Thymus (tissue), 11 donors: ENCODE measurements at regions not wholly inside any gene's neighbourhood (a gene's known extent, or its start where the extent isn't known, plus 50 kb on each side); places are given as distances from the start of the nearest gene placed in this dataset.

Source experiments
- DNase-seq, 9 donors: peaks; one replicate each; pipeline ENCODE4 v3.0.0-alpha.2; 2013; ENCODE audit warnings: low spot score in 9 of 9, low read depth in 6 of 9, missing footprints in 1 of 9
- H3K27ac ChIP-seq, 2 donors: one replicate each; pipeline ENCODE4 v1.5.1; 2013; ENCODE audit warnings: control low read depth in 1 of 2, low read depth in 1 of 2, low read length in 1 of 2, mild to moderate bottlenecking in 1 of 2, moderate library complexity in 1 of 2
- H3K27me3 ChIP-seq, 2 donors: one replicate each; pipeline ENCODE4 v1.5.1; 2013; ENCODE audit warnings: low read length in 1 of 2; ENCODE audit not compliant: control insufficient read depth in 2 of 2, insufficient read depth in 1 of 2
- H3K36me3 ChIP-seq, 2 donors: one replicate each; pipeline ENCODE4 v1.5.1; 2013; ENCODE audit warnings: low read length in 1 of 2, mild to moderate bottlenecking in 1 of 2, moderate library complexity in 1 of 2; ENCODE audit not compliant: control insufficient read depth in 2 of 2, insufficient read depth in 2 of 2
- H3K4me1 ChIP-seq, 2 donors: one replicate each; pipeline ENCODE4 v1.5.1; 2013; ENCODE audit warnings: low read length in 2 of 2; ENCODE audit not compliant: control insufficient read depth in 2 of 2, insufficient read depth in 2 of 2
- H3K4me3 ChIP-seq, 2 donors: one replicate each; pipeline ENCODE4 v1.5.1; 2013; ENCODE audit warnings: low read length in 2 of 2, control low read depth in 1 of 2, mild to moderate bottlenecking in 1 of 2
- H3K9me3 ChIP-seq, 2 donors: one replicate each; pipeline ENCODE4 v1.5.1; 2013; ENCODE audit warnings: low read length in 1 of 2, mild to moderate bottlenecking in 1 of 2; ENCODE audit not compliant: control insufficient read depth in 2 of 2, insufficient read depth in 1 of 2
- WGBS: extraction: QIAGEN DNeasy Blood & Tissue Kit; methylation state at CpG from one replicate; pipeline ENCODE4 v1.1.7; 2013; 5-methylcytosine and 5-hydroxymethylcytosine counted together
- donor health status: healthy.

DNA sequence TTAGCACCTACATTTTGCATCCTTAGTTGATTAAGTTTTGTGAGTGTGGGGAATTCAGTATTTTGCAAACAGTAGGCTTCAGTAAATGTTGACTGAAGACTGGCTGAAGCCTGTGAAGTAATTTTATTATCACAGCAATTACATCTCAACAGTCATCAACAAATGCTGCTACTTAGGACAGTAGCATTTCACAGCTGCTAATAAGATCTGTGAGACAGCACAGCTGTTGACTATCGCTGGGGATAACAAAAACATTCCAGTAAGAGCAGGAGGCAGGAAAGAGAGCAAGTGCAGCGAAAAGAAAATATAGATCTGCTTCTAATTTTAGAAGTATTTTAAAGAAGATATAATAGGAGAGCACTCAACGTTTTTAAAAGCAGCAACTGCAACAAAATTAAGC, 117.3 kb upstream of the FGF10 start:
- WGBS = 30% methylated on average over 3 of the region's 3 CpGs
- no peaks in the 10 kb centered on the region for H3K27me3 ChIP-seq
- no peak overlapping the region for H3K27ac ChIP-seq
- DNase-seq = no peak
- no peak overlapping the region for H3K4me3 ChIP-seq
- H3K4me1 ChIP-seq = no peaks in the 10 kb centered on the region
- H3K9me3 ChIP-seq = no peaks in the 10 kb centered on the region
- H3K36me3 ChIP-seq = no peaks in the 10 kb centered on the region

DNA sequence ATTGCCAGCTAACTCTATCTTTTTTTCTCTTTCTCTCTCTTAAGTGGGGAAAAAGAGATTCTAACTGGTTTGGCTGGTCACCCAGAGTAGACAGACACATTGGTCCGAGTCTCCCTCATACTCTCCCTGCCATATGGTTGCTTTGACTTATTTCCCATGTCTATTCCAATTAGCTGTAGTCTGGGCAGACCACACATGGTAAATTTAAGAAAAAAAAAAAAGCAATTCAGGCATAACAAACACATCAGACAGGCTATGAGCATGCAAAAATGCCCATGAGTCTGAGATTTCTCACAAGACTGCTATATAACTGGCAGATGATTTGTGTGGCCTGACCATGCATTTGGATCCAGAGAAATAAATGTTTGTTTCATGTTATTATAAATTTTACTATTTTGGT, 110.2 kb upstream of the FGF10 start:
- H3K36me3 ChIP-seq = no peaks in the 10 kb centered on the region
- no peaks in the 10 kb centered on the region for H3K9me3 ChIP-seq
- no peak for DNase-seq
- no peak overlapping the region for H3K27ac ChIP-seq
- 87% methylated on average over 1 of the region's 1 CpG for WGBS
- no peaks in the 10 kb centered on the region for H3K27me3 ChIP-seq
- no peak overlapping the region for H3K4me3 ChIP-seq
- no peaks in the 10 kb centered on the region for H3K4me1 ChIP-seq

DNA sequence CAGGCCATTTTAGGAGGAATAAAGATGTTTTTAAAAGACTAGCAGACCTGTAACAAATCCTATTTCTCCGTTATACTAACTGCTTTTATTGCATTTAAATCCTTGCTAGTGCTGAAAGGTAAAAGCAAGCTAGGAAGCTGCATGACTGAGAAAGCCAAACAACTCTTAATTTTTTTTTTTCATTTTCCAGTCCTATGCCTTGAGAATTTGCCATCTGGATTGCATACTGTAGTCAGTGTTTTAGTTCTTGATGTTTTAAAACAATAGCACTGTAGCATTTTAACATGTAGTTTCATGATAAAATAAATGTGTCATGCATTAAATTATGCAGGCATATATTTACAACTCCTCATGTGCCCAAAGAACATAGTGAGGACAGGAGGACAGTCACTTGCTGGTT, 108.4 kb upstream of the FGF10 start:
- WGBS = 91% methylated on average over 1 of the region's 1 CpG
- H3K27me3 ChIP-seq = no peaks in the 10 kb centered on the region
- H3K27ac ChIP-seq = no peak overlapping the region
- no peaks in the 10 kb centered on the region for H3K36me3 ChIP-seq
- H3K4me1 ChIP-seq = no peaks in the 10 kb centered on the region
- DNase-seq = no peak
- H3K9me3 ChIP-seq = peaks cover 0 to 4% of the 10 kb centered on the region in 2 donors
- H3K4me3 ChIP-seq = no peak overlapping the region

DNA sequence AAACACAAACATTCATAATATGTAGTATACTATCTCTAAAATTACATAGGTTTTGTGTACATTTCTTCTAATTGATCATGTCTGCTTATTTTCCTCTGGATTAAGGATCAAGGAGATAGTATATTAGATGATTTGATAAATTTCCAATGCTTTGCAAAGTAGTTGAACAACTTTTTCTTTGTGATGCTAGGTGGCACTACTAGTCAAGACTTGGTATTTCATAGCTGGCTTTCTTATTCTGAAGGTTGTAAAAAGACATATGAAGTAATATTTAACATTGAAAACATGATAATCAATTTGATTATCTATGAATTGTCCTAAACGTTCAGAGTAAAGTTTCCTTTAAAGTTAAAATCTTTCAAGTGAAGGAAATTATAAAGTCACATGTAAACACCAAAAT, 106.1 kb upstream of the FGF10 start:
- DNase-seq = no peak
- Histone ChIP-seq H3K27me3 (no peaks in the 10 kb centered on the region), H3K4me1 (no peaks in the 10 kb centered on the region), H3K27ac (no peak overlapping the region), H3K4me3 (no peak overlapping the region), H3K9me3 (peaks cover 0 to 8% of the 10 kb centered on the region in 2 donors), H3K36me3 (no peaks in the 10 kb centered on the region)
- WGBS = 81% methylated on average over 1 of the region's 1 CpG

DNA sequence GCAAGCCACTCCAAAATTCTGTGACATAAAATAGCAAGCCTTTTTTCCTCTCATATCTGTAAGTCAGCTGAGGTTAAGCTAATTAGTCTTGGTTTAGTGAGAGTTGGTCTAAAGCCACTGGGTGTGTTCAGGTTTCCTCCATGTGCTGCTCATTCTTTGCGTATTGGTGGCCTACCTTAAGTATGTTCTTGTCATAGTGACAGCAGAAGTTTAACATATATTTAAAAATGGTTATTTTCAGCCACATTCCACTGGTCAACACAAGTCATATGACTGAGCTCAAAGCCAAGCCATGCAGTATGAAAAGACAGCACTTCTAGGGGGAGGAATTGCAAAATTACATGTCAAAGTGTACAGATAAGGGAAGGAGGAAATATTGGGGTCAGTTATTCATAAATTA, 100.5 kb upstream of the FGF10 start:
- 97% methylated on average over 1 of the region's 1 CpG for WGBS
- Histone ChIP-seq H3K4me1 (no peaks in the 10 kb centered on the region), H3K9me3 (peaks cover 0 to 8% of the 10 kb centered on the region in 2 donors), H3K36me3 (no peaks in the 10 kb centered on the region), H3K27ac (no peak overlapping the region), H3K4me3 (no peak overlapping the region), H3K27me3 (no peaks in the 10 kb centered on the region)
- DNase-seq = no peak

- no peak for DNase-seq
- Histone ChIP-seq H3K27me3 (no peaks in the 10 kb centered on the region), H3K4me1 (no peaks in the 10 kb centered on the region), H3K4me3 (no peak overlapping the region), H3K9me3 (no peaks in the 10 kb centered on the region), H3K27ac (no peak overlapping the region), H3K36me3 (no peaks in the 10 kb centered on the region)
- 53% methylated on average over 1 of the region's 1 CpG for WGBS
Measured at GRCh38 chr5:44486591-44486990, 97.4 kb upstream of the FGF10 start.

GRCh38 chr5:44454002-44454401, 64.8 kb upstream of the FGF10 start:
- H3K9me3 ChIP-seq = no peaks in the 10 kb centered on the region
- H3K27ac ChIP-seq = no peak overlapping the region
- no peak overlapping the region for H3K4me3 ChIP-seq
- DNase-seq = no peak
- no peaks in the 10 kb centered on the region for H3K4me1 ChIP-seq
- H3K27me3 ChIP-seq = no peaks in the 10 kb centered on the region
- 87% methylated on average over 4 of the region's 4 CpGs for WGBS
- H3K36me3 ChIP-seq = no peaks in the 10 kb centered on the region

DNA sequence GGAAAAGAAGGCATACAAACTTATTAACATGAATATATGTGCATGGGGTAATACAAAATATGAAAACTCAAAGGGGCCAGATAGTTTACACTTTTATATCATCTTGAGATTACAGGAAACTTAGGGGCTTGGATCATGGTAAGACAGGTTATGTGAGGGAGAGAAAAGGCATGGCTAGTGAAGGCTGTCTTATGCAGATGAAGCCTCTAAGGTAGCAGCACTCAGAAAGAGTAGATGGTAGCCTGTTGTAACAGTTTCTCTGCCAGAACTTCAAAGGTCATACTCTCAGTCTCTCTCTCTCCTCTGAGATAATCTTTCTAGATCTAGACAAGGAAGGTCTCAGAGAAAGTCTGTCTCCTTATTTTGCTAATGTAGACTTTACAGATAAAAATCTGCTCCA, 57.2 kb upstream of the FGF10 start:
- no peaks in the 10 kb centered on the region for H3K4me1 ChIP-seq
- H3K27ac ChIP-seq = no peak overlapping the region
- no peaks in the 10 kb centered on the region for H3K27me3 ChIP-seq
- H3K9me3 ChIP-seq = no peaks in the 10 kb centered on the region
- H3K36me3 ChIP-seq = no peaks in the 10 kb centered on the region
- DNase-seq = no peak
- no peak overlapping the region for H3K4me3 ChIP-seq

GRCh38 chr5:44443172-44443571, 54.0 kb upstream of the FGF10 start:
- H3K27me3 ChIP-seq = no peaks in the 10 kb centered on the region
- H3K4me1 ChIP-seq = no peaks in the 10 kb centered on the region
- H3K4me3 ChIP-seq = no peak overlapping the region
- no peaks in the 10 kb centered on the region for H3K36me3 ChIP-seq
- no peak for DNase-seq
- no peaks in the 10 kb centered on the region for H3K9me3 ChIP-seq
- no peak overlapping the region for H3K27ac ChIP-seq
- WGBS = 88% methylated on average over 2 of the region's 2 CpGs

GRCh38 chr5:44441460-44441859, 52.2 kb upstream of the FGF10 start:
- no peaks in the 10 kb centered on the region for H3K9me3 ChIP-seq
- no peaks in the 10 kb centered on the region for H3K36me3 ChIP-seq
- no peaks in the 10 kb centered on the region for H3K4me1 ChIP-seq
- DNase-seq = no peak
- H3K27ac ChIP-seq = no peak overlapping the region
- no peak overlapping the region for H3K4me3 ChIP-seq
- H3K27me3 ChIP-seq = no peaks in the 10 kb centered on the region
